ENCODE measurements at regions not wholly inside any gene's neighbourhood (a gene's known extent, or its start where the extent isn't known, plus 50 kb on each side); places are given as distances from the start of the nearest gene placed in this dataset.

DNA sequence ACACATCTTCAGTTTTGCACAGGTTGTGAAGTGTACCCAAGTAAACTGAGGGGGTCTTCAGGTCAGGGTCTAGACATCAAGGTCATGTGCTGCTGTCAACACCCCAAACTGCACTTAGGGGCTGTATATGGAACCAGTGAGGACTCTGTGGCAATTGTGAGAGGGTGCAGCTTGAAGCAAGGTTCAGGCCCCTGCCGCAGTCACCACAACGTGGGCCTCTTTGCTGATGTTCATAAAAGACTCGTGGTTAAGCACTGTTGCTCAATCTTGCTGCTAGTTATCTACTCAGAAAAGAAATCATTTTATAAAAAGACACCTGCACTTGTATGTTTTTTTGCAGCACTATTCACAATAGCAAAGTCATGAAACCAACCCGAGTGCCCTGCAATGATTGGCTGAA is 907.4 kb downstream of the UQCRFS1 start:
- Mint-ChIP-seq H3K27ac (no peak overlapping the region), H3K9me3 (peaks cover 5 to 16% (median 15%) of the 10 kb centered on the region in 3 donors), H3K27me3 (no peaks in the 10 kb centered on the region), H3K4me3 (no peak overlapping the region), H3K4me1 (no peaks in the 10 kb centered on the region), H3K36me3 (no peaks in the 10 kb centered on the region)
- no CpG with 5 or more reads among the region's 4 CpGs for WGBS (ENCODE audit: insufficient coverage)
- Histone ChIP-seq H3K4me1 (ENCODE audit: control insufficient read depth in 1 of 2, extremely low read depth in 1 of 2, insufficient read depth in 2 of 2, low read length in 2 of 2) (no peaks in the 10 kb centered on the region), H3K27ac (ENCODE audit: low read length) (no peak overlapping the region), H3K4me3 (ENCODE audit: control insufficient read depth in 1 of 2, extremely low read depth in 1 of 2, low read length in 1 of 2) (no peak overlapping the region), H3K9me3 (no peaks in the 10 kb centered on the region), H3K27me3 (replicated peaks in 1 of 2; ENCODE audit: control insufficient read depth in 2 of 2, extremely low read depth in 1 of 2, insufficient read depth in 2 of 2, low read length in 1 of 2) (peaks cover 0 to 3% of the 10 kb centered on the region in 2 experiments), H3K36me3 (ENCODE audit: control insufficient read depth in 2 of 2, extremely low read depth in 1 of 2, insufficient read depth in 1 of 2, low read length in 1 of 2) (no peaks in the 10 kb centered on the region)
- DNase-seq (no peak), ATAC-seq (replicated peaks in 1 of 4) (no peak)
- CTCF ChIA-PET: no interaction called here
- POLR2A ChIA-PET: no interaction called here

DNA sequence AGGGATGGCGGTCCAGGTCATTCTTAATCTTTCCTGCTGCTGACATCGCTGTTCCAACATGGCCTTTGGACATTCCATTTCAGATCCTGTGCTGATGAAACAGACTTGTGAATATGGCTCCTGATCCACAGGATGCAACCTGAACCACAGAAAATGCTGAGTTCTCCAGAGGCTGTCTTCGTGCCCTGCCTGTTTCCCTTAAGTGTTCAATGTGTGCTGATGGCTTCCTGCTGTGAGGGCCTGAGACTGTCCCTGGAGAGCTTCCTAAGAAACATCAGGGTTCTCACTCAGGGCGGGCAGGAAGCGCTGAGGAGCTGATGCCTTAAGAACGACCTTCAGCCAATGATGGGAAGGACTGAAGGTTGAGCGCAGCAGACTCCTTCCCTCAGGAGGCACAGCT is 909.4 kb downstream of the UQCRFS1 start:
- 78% methylated on average over 7 of the region's 7 CpGs for WGBS (ENCODE audit: insufficient coverage)
- CTCF ChIA-PET: no interaction called here
- DNase-seq: no peak

DNA sequence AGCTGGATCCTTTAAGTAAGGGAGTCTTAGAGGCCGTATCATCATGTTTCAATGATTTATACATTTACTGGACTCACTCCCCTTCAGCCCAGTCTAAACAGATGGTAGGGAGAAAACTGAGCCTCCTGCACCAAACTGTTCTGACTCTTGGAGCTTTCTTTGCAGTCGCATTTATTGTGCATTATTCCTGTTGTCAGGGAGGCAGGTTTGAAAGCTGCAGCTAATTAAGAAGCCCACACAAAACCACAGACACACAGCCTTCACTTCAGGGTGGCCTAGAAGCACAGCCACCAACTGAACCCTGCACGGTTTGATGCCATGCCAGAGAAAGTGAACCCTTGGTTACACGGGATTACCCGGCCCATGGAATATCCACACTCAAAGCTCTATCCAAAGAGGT is 911.0 kb downstream of the UQCRFS1 start:
- ChIA-PET POLR2A (no interaction called here), CTCF (no interaction called here)
- no peak overlapping the region for H3K4me3 Mint-ChIP-seq
- H3K4me1 Mint-ChIP-seq: no peaks in the 10 kb centered on the region
- H3K27me3 Mint-ChIP-seq: no peaks in the 10 kb centered on the region
- ATAC-seq (replicated peaks in 1 of 4) (no peak), DNase-seq (no peak)
- H3K36me3 ChIP-seq (ENCODE audit: control insufficient read depth in 2 of 2, extremely low read depth in 1 of 2, insufficient read depth in 1 of 2, low read length in 1 of 2): no peaks in the 10 kb centered on the region
- no peak overlapping the region for H3K4me3 ChIP-seq (ENCODE audit: control insufficient read depth in 1 of 2, extremely low read depth in 1 of 2, low read length in 1 of 2)
- H3K27me3 ChIP-seq (replicated peaks in 1 of 2; ENCODE audit: control insufficient read depth in 2 of 2, extremely low read depth in 1 of 2, insufficient read depth in 2 of 2, low read length in 1 of 2): peaks cover 0 to 7% of the 10 kb centered on the region in 2 experiments
- H3K27ac Mint-ChIP-seq: no peak overlapping the region
- no peaks in the 10 kb centered on the region for H3K4me1 ChIP-seq (ENCODE audit: control insufficient read depth in 1 of 2, extremely low read depth in 1 of 2, insufficient read depth in 2 of 2, low read length in 2 of 2)
- peaks cover 2 to 12% (median 3%) of the 10 kb centered on the region in 3 donors for H3K9me3 Mint-ChIP-seq
- no peaks in the 10 kb centered on the region for H3K9me3 ChIP-seq
- 72% methylated on average over 3 of the region's 5 CpGs for WGBS (ENCODE audit: insufficient coverage)
- H3K27ac ChIP-seq (ENCODE audit: low read length): no peak overlapping the region
- no peaks in the 10 kb centered on the region for H3K36me3 Mint-ChIP-seq

More for the DNA sequence above, 909.4 kb downstream of the UQCRFS1 start:
- H3K27ac ChIP-seq (ENCODE audit: low read length): no peak overlapping the region
- ATAC-seq (replicated peaks in 1 of 4): no peak
- no peak overlapping the region for H3K4me3 ChIP-seq (ENCODE audit: control insufficient read depth in 1 of 2, extremely low read depth in 1 of 2, low read length in 1 of 2)
- Mint-ChIP-seq H3K36me3 (no peaks in the 10 kb centered on the region), H3K4me1 (no peaks in the 10 kb centered on the region), H3K4me3 (no peak overlapping the region), H3K27ac (no peak overlapping the region), H3K9me3 (peaks cover 2 to 12% (median 5%) of the 10 kb centered on the region in 3 donors), H3K27me3 (no peaks in the 10 kb centered on the region)
- no peaks in the 10 kb centered on the region for H3K4me1 ChIP-seq (ENCODE audit: control insufficient read depth in 1 of 2, extremely low read depth in 1 of 2, insufficient read depth in 2 of 2, low read length in 2 of 2)
- POLR2A ChIA-PET: no interaction called here
- H3K27me3 ChIP-seq (replicated peaks in 1 of 2; ENCODE audit: control insufficient read depth in 2 of 2, extremely low read depth in 1 of 2, insufficient read depth in 2 of 2, low read length in 1 of 2): peaks cover 0 to 7% of the 10 kb centered on the region in 2 experiments
- no peaks in the 10 kb centered on the region for H3K9me3 ChIP-seq
- no peaks in the 10 kb centered on the region for H3K36me3 ChIP-seq (ENCODE audit: control insufficient read depth in 2 of 2, extremely low read depth in 1 of 2, insufficient read depth in 1 of 2, low read length in 1 of 2)

DNA sequence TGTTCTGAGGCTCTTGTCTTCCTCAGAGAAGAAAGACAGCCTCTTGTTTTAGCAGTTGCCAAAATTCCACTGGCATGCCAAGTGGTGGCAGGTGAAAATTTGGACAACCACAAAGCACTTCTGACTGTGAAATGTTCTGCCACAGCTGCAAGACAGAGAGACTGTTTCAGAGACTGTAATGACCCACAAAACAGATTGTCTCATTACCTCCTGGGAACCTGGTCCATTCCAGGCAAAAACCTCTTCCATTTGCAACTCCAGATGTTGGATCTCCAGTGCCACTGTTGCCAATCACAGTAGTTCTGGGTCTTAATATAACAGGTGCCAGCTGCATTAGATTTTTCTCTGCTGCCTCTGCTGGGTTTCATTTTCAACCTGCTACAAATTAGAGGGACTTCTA is 911.5 kb downstream of the UQCRFS1 start:
- ChIA-PET CTCF (no interaction called here), POLR2A (no interaction called here)
- Histone ChIP-seq H3K9me3 (no peaks in the 10 kb centered on the region), H3K27ac (ENCODE audit: low read length) (no peak overlapping the region), H3K4me3 (ENCODE audit: control insufficient read depth in 1 of 2, extremely low read depth in 1 of 2, low read length in 1 of 2) (no peak overlapping the region), H3K4me1 (ENCODE audit: control insufficient read depth in 1 of 2, extremely low read depth in 1 of 2, insufficient read depth in 2 of 2, low read length in 2 of 2) (no peaks in the 10 kb centered on the region), H3K27me3 (replicated peaks in 1 of 2; ENCODE audit: control insufficient read depth in 2 of 2, extremely low read depth in 1 of 2, insufficient read depth in 2 of 2, low read length in 1 of 2) (peaks cover 0 to 7% of the 10 kb centered on the region in 2 experiments), H3K36me3 (ENCODE audit: control insufficient read depth in 2 of 2, extremely low read depth in 1 of 2, insufficient read depth in 1 of 2, low read length in 1 of 2) (no peaks in the 10 kb centered on the region)
- H3K4me1 Mint-ChIP-seq: no peaks in the 10 kb centered on the region
- no peak for ATAC-seq (replicated peaks in 1 of 4)
- no peaks in the 10 kb centered on the region for H3K27me3 Mint-ChIP-seq
- DNase-seq: no peak
- H3K27ac Mint-ChIP-seq: no peak overlapping the region
- no peaks in the 10 kb centered on the region for H3K36me3 Mint-ChIP-seq
- H3K9me3 Mint-ChIP-seq: peaks cover 2 to 12% (median 3%) of the 10 kb centered on the region in 3 donors
- H3K4me3 Mint-ChIP-seq: no peak overlapping the region

DNA sequence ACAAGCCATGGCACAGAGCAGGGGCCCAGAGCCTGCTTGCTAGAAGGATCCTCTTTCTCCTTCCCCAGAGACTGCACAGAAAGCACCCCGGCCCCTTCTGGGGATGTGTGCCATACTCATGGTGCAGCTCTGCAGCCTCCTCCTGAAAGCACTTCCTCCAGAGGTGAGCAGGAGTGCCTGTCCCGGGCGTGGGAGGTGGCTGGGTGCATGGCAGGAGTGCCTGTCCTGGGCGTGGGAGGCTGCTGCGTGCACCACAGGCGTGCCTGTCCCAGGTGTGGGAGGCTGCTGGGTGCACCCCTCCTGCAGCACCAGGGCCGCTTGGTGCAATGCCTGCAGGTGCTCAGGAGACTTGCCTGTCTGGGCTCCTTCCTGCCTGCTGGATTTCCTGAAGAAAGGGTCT is 913.3 kb downstream of the UQCRFS1 start:
- Histone ChIP-seq H3K9me3 (no peaks in the 10 kb centered on the region), H3K27me3 (replicated peaks in 1 of 2; ENCODE audit: control insufficient read depth in 2 of 2, extremely low read depth in 1 of 2, insufficient read depth in 2 of 2, low read length in 1 of 2) (peaks cover 0 to 7% of the 10 kb centered on the region in 2 experiments), H3K4me3 (ENCODE audit: control insufficient read depth in 1 of 2, extremely low read depth in 1 of 2, low read length in 1 of 2) (no peak overlapping the region), H3K27ac (ENCODE audit: low read length) (no peak overlapping the region), H3K36me3 (ENCODE audit: control insufficient read depth in 2 of 2, extremely low read depth in 1 of 2, insufficient read depth in 1 of 2, low read length in 1 of 2) (no peaks in the 10 kb centered on the region), H3K4me1 (ENCODE audit: control insufficient read depth in 1 of 2, extremely low read depth in 1 of 2, insufficient read depth in 2 of 2, low read length in 2 of 2) (no peaks in the 10 kb centered on the region)
- Mint-ChIP-seq H3K9me3 (peaks cover 4 to 11% (median 11%) of the 10 kb centered on the region in 3 donors), H3K27ac (no peak overlapping the region), H3K27me3 (no peaks in the 10 kb centered on the region), H3K36me3 (no peaks in the 10 kb centered on the region), H3K4me1 (no peaks in the 10 kb centered on the region), H3K4me3 (no peak overlapping the region)
- POLR2A ChIA-PET: no interaction called here
- ATAC-seq (replicated peaks in 1 of 4): no peak
- no peak for DNase-seq
- 56% methylated on average over 7 of the region's 7 CpGs for WGBS (ENCODE audit: insufficient coverage)
- CTCF ChIA-PET: no interaction called here

DNA sequence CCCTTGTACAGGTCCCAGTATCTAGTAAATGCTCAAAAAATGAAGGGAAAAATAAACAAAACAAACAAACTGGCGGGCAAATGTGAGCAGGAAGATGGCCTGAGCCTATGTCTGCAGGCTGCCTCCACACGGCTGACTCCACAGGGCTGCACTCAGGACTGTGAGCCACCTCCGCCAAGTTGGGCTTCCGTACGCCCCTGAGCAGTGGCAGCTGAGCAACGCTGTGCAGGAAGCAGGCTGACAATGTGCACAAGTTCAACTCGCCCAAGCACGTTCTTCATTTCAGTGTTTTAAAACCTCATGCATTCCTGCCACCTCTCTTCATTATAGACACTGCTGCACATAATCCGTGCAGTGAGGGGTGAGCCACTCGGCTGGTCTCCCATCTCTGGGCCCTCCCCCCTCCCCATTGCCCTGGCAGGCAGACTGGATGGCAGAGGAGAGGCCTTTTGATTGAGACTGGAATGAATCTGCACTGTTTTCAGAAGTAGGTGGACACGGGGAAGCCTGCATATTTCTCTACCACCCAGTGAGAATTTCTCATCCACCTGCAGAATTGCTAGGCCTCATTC is 915.3 kb downstream of the UQCRFS1 start:
- ATAC-seq (replicated peaks in 1 of 4) (no peak), DNase-seq (no peak)
- peaks cover 4 to 13% (median 5%) of the 10 kb centered on the region in 3 donors for H3K9me3 Mint-ChIP-seq
- Histone ChIP-seq H3K27ac (ENCODE audit: low read length) (no peak overlapping the region), H3K4me3 (ENCODE audit: control insufficient read depth in 1 of 2, extremely low read depth in 1 of 2, low read length in 1 of 2) (no peak overlapping the region), H3K36me3 (ENCODE audit: control insufficient read depth in 2 of 2, extremely low read depth in 1 of 2, insufficient read depth in 1 of 2, low read length in 1 of 2) (no peaks in the 10 kb centered on the region), H3K27me3 (replicated peaks in 1 of 2; ENCODE audit: control insufficient read depth in 2 of 2, extremely low read depth in 1 of 2, insufficient read depth in 2 of 2, low read length in 1 of 2) (peaks cover 0 to 4% of the 10 kb centered on the region in 2 experiments), H3K4me1 (ENCODE audit: control insufficient read depth in 1 of 2, extremely low read depth in 1 of 2, insufficient read depth in 2 of 2, low read length in 2 of 2) (no peaks in the 10 kb centered on the region), H3K9me3 (no peaks in the 10 kb centered on the region)
- H3K27ac Mint-ChIP-seq: no peak overlapping the region
- ChIA-PET CTCF (interaction anchor here in 1 of 2 donors (0.6 kb wide), 1 partner anchor 185 kb away, joined by 5 read pairs; no protein-coding TSS in a partner anchor), POLR2A (no interaction called here)
- H3K36me3 Mint-ChIP-seq: no peaks in the 10 kb centered on the region
- no peaks in the 10 kb centered on the region for H3K27me3 Mint-ChIP-seq
- H3K4me3 Mint-ChIP-seq: no peak overlapping the region
- H3K4me1 Mint-ChIP-seq: no peaks in the 10 kb centered on the region
- 56% methylated on average over 8 of the region's 11 CpGs for WGBS (ENCODE audit: insufficient coverage)

DNA sequence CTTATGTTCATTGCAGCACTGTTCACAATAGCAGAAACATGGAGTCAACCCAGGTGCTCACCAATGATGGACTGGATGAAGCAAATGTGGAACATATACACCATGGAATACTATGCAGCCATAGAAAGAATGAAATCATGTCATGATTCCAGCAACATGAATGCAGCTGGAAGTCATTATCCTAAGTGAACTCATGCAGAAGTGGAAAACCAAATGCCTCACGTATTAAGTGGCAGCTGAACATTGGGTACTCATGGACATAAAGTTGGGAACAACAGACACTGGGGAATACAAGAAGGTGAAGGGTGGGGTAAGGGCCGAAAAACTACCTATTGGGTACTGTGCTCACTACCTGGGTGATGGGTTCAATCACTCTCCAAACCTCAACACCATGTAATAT is 915.9 kb downstream of the UQCRFS1 start:
- Mint-ChIP-seq H3K27ac (no peak overlapping the region), H3K36me3 (no peaks in the 10 kb centered on the region), H3K27me3 (no peaks in the 10 kb centered on the region), H3K4me3 (no peak overlapping the region), H3K9me3 (peaks cover 4 to 11% (median 5%) of the 10 kb centered on the region in 3 donors), H3K4me1 (no peaks in the 10 kb centered on the region)
- ATAC-seq (replicated peaks in 1 of 4) (no peak), DNase-seq (no peak)
- WGBS (ENCODE audit: insufficient coverage): 67% methylated on average over 1 of the region's 2 CpGs
- Histone ChIP-seq H3K4me3 (ENCODE audit: control insufficient read depth in 1 of 2, extremely low read depth in 1 of 2, low read length in 1 of 2) (no peak overlapping the region), H3K36me3 (ENCODE audit: control insufficient read depth in 2 of 2, extremely low read depth in 1 of 2, insufficient read depth in 1 of 2, low read length in 1 of 2) (no peaks in the 10 kb centered on the region), H3K9me3 (no peaks in the 10 kb centered on the region), H3K27ac (ENCODE audit: low read length) (no peak overlapping the region), H3K4me1 (ENCODE audit: control insufficient read depth in 1 of 2, extremely low read depth in 1 of 2, insufficient read depth in 2 of 2, low read length in 2 of 2) (no peaks in the 10 kb centered on the region), H3K27me3 (replicated peaks in 1 of 2; ENCODE audit: control insufficient read depth in 2 of 2, extremely low read depth in 1 of 2, insufficient read depth in 2 of 2, low read length in 1 of 2) (peaks cover 0 to 4% of the 10 kb centered on the region in 2 experiments)
- CTCF ChIA-PET: no interaction called here
- POLR2A ChIA-PET: no interaction called here
